HG03139 (cell line): ENCODE measurements at regions not wholly inside any gene's neighbourhood (a gene's known extent, or its start where the extent isn't known, plus 50 kb on each side); places are given as distances from the start of the nearest gene placed in this dataset.
"Not testable (repeated sequence)": the region's sequence is repeated elsewhere in the genome, so short reads cannot be mapped to it uniquely, and the experiment has no call there.

ENCODE experiments used
- ATAC-seq: cut with Tn5 transposase; IDR thresholded peaks from one replicate; pipeline ENCODE4 v1.9.1; 2021; ENCODE audit not compliant: unreplicated experiment

- ATAC-seq, result no peak
Measured at GRCh38 chr10:43921478-43921877, 272.8 kb upstream of the ZNF32 start.

GRCh38 chr10:43920236-43920758 is 271.6 kb upstream of the ZNF32 start:
- ATAC-seq, result not testable (repeated sequence)

- ATAC-seq, result no peak
Measured at GRCh38 chr10:43913676-43914235, 265.1 kb upstream of the ZNF32 start.

GRCh38 chr10:43912469-43912868 is 263.8 kb upstream of the ZNF32 start:
- ATAC-seq, result no peak

- ATAC-seq, result no peak
Measured at GRCh38 chr10:43906490-43906889, 257.8 kb upstream of the ZNF32 start.

GRCh38 chr10:43905512-43906236 is 257.0 kb upstream of the ZNF32 start:
- no peak for ATAC-seq

GRCh38 chr10:43904844-43905243 is 256.2 kb upstream of the ZNF32 start:
- no peak for ATAC-seq

GRCh38 chr10:43904301-43904700 is 255.6 kb upstream of the ZNF32 start:
- no peak for ATAC-seq

GRCh38 chr10:43903451-43903850 is 254.8 kb upstream of the ZNF32 start:
- ATAC-seq, result no peak

- no peak for ATAC-seq
Measured at GRCh38 chr10:43902842-43903241, 254.2 kb upstream of the ZNF32 start.

- no peak for ATAC-seq
Measured at GRCh38 chr10:43901744-43902504, 253.2 kb upstream of the ZNF32 start.

GRCh38 chr10:43901302-43901701 is 252.6 kb upstream of the ZNF32 start:
- no peak for ATAC-seq

GRCh38 chr10:43900571-43900970 is 251.9 kb upstream of the ZNF32 start:
- no peak for ATAC-seq

- no peak for ATAC-seq
Measured at GRCh38 chr10:43899224-43899959, 250.7 kb upstream of the ZNF32 start.

- no peak for ATAC-seq
Measured at GRCh38 chr10:43898592-43898991, 249.9 kb upstream of the ZNF32 start.

- no peak for ATAC-seq
Measured at GRCh38 chr10:43897765-43898419, 249.2 kb upstream of the ZNF32 start.

GRCh38 chr10:43892062-43892770 is 243.5 kb upstream of the ZNF32 start:
- no peak for ATAC-seq

GRCh38 chr10:43891241-43891640 is 242.6 kb upstream of the ZNF32 start:
- no peak for ATAC-seq

- ATAC-seq, result no peak
Measured at GRCh38 chr10:43890124-43890523, 241.4 kb upstream of the ZNF32 start.

GRCh38 chr10:43888586-43888985 is 239.9 kb upstream of the ZNF32 start:
- ATAC-seq, result no peak
